GM23338 (cell line): ENCODE measurements at regions not wholly inside any gene's neighbourhood (a gene's known extent, or its start where the extent isn't known, plus 50 kb on each side); places are given as distances from the start of the nearest gene placed in this dataset.

Source experiments
- ATAC-seq: fragments of 200-7000 bp; cut with Tn5 transposase; 3 replicates; pipeline ENCODE4 v1.9.1; 2020
- DNase-seq: peaks from one replicate; pipeline ENCODE4 v3.0.0-alpha.2; 2015; ENCODE audit warnings: low spot score
- H2AFZ ChIP-seq: fragments of 200-600 bp; sonication (generic); 2 replicates; pipeline ENCODE4 v1.8.0; 2016; ENCODE audit warnings: antibody characterized with exemption, mild to moderate bottlenecking, moderate library complexity
- H3F3A ChIP-seq: fragments of 200-600 bp; sonication (generic); replicated peaks from 2 replicates; pipeline ENCODE4 v1.8.0; 2017; ENCODE audit warnings: antibody characterized with exemption, mixed run types, low read depth
- H3K27ac ChIP-seq: fragments of 200-600 bp; sonication (generic); 2 replicates; pipeline ENCODE4 v1.6.1; 2016; ENCODE audit warnings: low read depth
- H3K27me3 ChIP-seq: fragments of 200-600 bp; sonication (generic); 2 replicates; pipeline ENCODE4 v1.8.0; 2016; ENCODE audit warnings: mild to moderate bottlenecking, mixed run types, moderate library complexity; ENCODE audit not compliant: insufficient read depth
- H3K36me3 ChIP-seq: fragments of 200-600 bp; sonication (generic); 2 replicates; pipeline ENCODE4 v1.8.0; 2016; ENCODE audit warnings: mild to moderate bottlenecking; ENCODE audit not compliant: insufficient read depth
- H3K4me1 ChIP-seq: fragments of 200-600 bp; sonication (generic); 2 replicates; pipeline ENCODE4 v1.8.0; 2016; ENCODE audit warnings: mild to moderate bottlenecking, moderate library complexity; ENCODE audit not compliant: insufficient read depth
- H3K4me2 ChIP-seq: fragments of 200-600 bp; sonication (generic); 2 replicates; pipeline ENCODE4 v1.7.1; 2017; ENCODE audit warnings: mixed run types
- H3K4me3 ChIP-seq: fragments of 200-600 bp; sonication (generic); 2 replicates; pipeline ENCODE4 v1.6.1; 2016; ENCODE audit warnings: mixed run types
- H3K79me2 ChIP-seq: fragments of 200-600 bp; sonication (generic); replicated peaks from 2 replicates; pipeline ENCODE4 v1.8.0; 2017; ENCODE audit warnings: mild to moderate bottlenecking; ENCODE audit not compliant: insufficient read depth
- H3K9me2 ChIP-seq: fragments of 200-600 bp; sonication (generic); 2 replicates; pipeline ENCODE4 v1.8.0; 2017; ENCODE audit not compliant: insufficient read depth
- H4K20me1 ChIP-seq: fragments of 200-600 bp; sonication (generic); replicated peaks from 2 replicates; pipeline ENCODE4 v1.8.0; 2017; ENCODE audit warnings: mild to moderate bottlenecking; ENCODE audit not compliant: insufficient read depth
- H3K27ac Mint-ChIP-seq: 2 replicates; pipeline ENCODE4 v1.8.0; 2020; ENCODE audit warnings: inconsistent platforms, mild to moderate bottlenecking, moderate library complexity, mixed read lengths
- H3K27me3 Mint-ChIP-seq: 3 replicates; pipeline ENCODE4 v1.8.0; 2022; ENCODE audit warnings: low read depth, mild to moderate bottlenecking, moderate library complexity, mixed read lengths, inconsistent platforms; ENCODE audit not compliant: insufficient read depth, poor library complexity
- H3K36me3 Mint-ChIP-seq: 3 replicates; pipeline ENCODE4 v1.8.0; 2021; ENCODE audit warnings: low read depth, mild to moderate bottlenecking, inconsistent platforms, moderate library complexity, mixed read lengths
- H3K4me1 Mint-ChIP-seq: 3 replicates; pipeline ENCODE4 v1.8.0; 2020; ENCODE audit warnings: mild to moderate bottlenecking, inconsistent platforms, mixed read lengths
- H3K4me3 Mint-ChIP-seq: 3 replicates; pipeline ENCODE4 v1.8.0; 2021; ENCODE audit warnings: moderate library complexity, mild to moderate bottlenecking, inconsistent platforms, mixed read lengths
- H3K9me3 Mint-ChIP-seq: 3 replicates; pipeline ENCODE4 v1.8.0; 2020; ENCODE audit warnings: moderate library complexity, mild to moderate bottlenecking, inconsistent platforms, mixed read lengths
- CREB1 ChIP-seq: fragments of 250-450 bp; sonication (Bioruptor Pico); IDR thresholded peaks from 2 replicates; pipeline ENCODE4 v1.5.0; 2020; ENCODE audit warnings: low read depth, mild to moderate bottlenecking, moderate library complexity
- EZH2 ChIP-seq: fragments of 200-600 bp; sonication (generic); IDR thresholded peaks from one replicate; pipeline ENCODE4 v1.8.0; 2017; ENCODE audit warnings: antibody characterized with exemption, mild to moderate bottlenecking, low read depth; ENCODE audit not compliant: unreplicated experiment
- EZH2phosphoT487 ChIP-seq: fragments of 200-600 bp; sonication (generic); IDR thresholded peaks from one replicate; pipeline ENCODE4 v1.8.1; 2018; ENCODE audit warnings: antibody characterized with exemption; ENCODE audit not compliant: unreplicated experiment
- JUNB ChIP-seq: IDR thresholded peaks from one replicate; pipeline ENCODE4 v1.6.1; 2016; ENCODE audit warnings: antibody characterized with exemption; ENCODE audit not compliant: unreplicated experiment
- NANOG ChIP-seq: IDR thresholded peaks from 2 replicates; pipeline ENCODE4 v1.6.1; 2016; ENCODE audit warnings: antibody characterized with exemption, borderline replicate concordance
- POLR2AphosphoS5 ChIP-seq: IDR thresholded peaks from 2 replicates; pipeline ENCODE4 v1.6.1; 2016; ENCODE audit warnings: antibody characterized with exemption, low read depth
- REST ChIP-seq: IDR thresholded peaks from one replicate; pipeline ENCODE4 v1.6.1; 2018; ENCODE audit warnings: antibody characterized with exemption; ENCODE audit not compliant: unreplicated experiment
- STAT1 ChIP-seq: IDR thresholded peaks from one replicate; pipeline ENCODE4 v1.6.1; 2016; ENCODE audit warnings: antibody characterized with exemption; ENCODE audit not compliant: unreplicated experiment
- ZNF114 ChIP-seq: fragments of 250-450 bp; sonication (Bioruptor Pico); IDR thresholded peaks from 2 replicates; pipeline ENCODE4 v1.5.0; 2020; ENCODE audit warnings: mild to moderate bottlenecking, moderate library complexity
- ZNF331 ChIP-seq: fragments of 250-450 bp; sonication (Bioruptor Pico); IDR thresholded peaks from 2 replicates; pipeline ENCODE4 v1.5.0; 2020; ENCODE audit warnings: low read depth, mild to moderate bottlenecking, moderate library complexity
- ZNF462 ChIP-seq: fragments of 250-450 bp; sonication (Bioruptor Pico); IDR thresholded peaks from 2 replicates; pipeline ENCODE4 v1.5.0; 2020; ENCODE audit warnings: mild to moderate bottlenecking, moderate library complexity
- TF ChIP-seq, protein P1 (sequence below), 2 experiments: fragments of 200-600 bp in 1 of 2; sonication (generic) in 1 of 2; conservative IDR thresholded peaks; 2 replicates each; pipeline versions ENCODE4 v1.5.1 to v1.6.1; 2016 to 2017; ENCODE audit warnings: antibody characterized with exemption in 2 of 2, low read depth in 2 of 2, mild to moderate bottlenecking in 2 of 2, moderate library complexity in 1 of 2
- TF ChIP-seq, protein P2 (sequence below): IDR thresholded peaks from 2 replicates; pipeline ENCODE4 v1.6.1; 2016; ENCODE audit warnings: antibody characterized with exemption

- Histone ChIP-seq H4K20me1 (no peaks in the 10 kb centered on the region), H2AFZ (no peak overlapping the region), H3K27ac (no peak overlapping the region), H3K36me3 (no peaks in the 10 kb centered on the region), H3F3A (no peaks in the 10 kb centered on the region), H3K79me2 (no peaks in the 10 kb centered on the region), H3K9me2 (no peaks in the 10 kb centered on the region), H3K4me3 (no peak overlapping the region), H3K4me1 (no peaks in the 10 kb centered on the region), H3K27me3 (no peaks in the 10 kb centered on the region), H3K4me2 (no peak overlapping the region)
- no peak for ATAC-seq
- TF ChIP-seq ZNF462 (CRISPR knock-in tag) (no peak), EZH2phosphoT487 (no peak), CREB1 (CRISPR knock-in tag) (no peak), REST (no peak), ZNF331 (CRISPR knock-in tag) (no peak), POLR2AphosphoS5 (no peak), ZNF114 (no peak), JUNB (no peak), STAT1 (no peak), NANOG (no peak), EZH2 (no peak)
- TF ChIP-seq, protein P1, sequence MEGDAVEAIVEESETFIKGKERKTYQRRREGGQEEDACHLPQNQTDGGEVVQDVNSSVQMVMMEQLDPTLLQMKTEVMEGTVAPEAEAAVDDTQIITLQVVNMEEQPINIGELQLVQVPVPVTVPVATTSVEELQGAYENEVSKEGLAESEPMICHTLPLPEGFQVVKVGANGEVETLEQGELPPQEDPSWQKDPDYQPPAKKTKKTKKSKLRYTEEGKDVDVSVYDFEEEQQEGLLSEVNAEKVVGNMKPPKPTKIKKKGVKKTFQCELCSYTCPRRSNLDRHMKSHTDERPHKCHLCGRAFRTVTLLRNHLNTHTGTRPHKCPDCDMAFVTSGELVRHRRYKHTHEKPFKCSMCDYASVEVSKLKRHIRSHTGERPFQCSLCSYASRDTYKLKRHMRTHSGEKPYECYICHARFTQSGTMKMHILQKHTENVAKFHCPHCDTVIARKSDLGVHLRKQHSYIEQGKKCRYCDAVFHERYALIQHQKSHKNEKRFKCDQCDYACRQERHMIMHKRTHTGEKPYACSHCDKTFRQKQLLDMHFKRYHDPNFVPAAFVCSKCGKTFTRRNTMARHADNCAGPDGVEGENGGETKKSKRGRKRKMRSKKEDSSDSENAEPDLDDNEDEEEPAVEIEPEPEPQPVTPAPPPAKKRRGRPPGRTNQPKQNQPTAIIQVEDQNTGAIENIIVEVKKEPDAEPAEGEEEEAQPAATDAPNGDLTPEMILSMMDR (conservative IDR thresholded peaks at IDR 0.05; ENCODE audit: low read depth in 2 of 2) = no peak
- TF ChIP-seq, protein P2, sequence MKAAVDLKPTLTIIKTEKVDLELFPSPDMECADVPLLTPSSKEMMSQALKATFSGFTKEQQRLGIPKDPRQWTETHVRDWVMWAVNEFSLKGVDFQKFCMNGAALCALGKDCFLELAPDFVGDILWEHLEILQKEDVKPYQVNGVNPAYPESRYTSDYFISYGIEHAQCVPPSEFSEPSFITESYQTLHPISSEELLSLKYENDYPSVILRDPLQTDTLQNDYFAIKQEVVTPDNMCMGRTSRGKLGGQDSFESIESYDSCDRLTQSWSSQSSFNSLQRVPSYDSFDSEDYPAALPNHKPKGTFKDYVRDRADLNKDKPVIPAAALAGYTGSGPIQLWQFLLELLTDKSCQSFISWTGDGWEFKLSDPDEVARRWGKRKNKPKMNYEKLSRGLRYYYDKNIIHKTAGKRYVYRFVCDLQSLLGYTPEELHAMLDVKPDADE = no peak
- Mint-ChIP-seq H3K27ac (no peak overlapping the region), H3K4me1 (peaks cover 9% of the 10 kb centered on the region; the same call in 2 of the 3 replicates), H3K36me3 (no peaks in the 10 kb centered on the region), H3K4me3 (no peak overlapping the region; the same call in 2 of the 3 replicates), H3K9me3 (peaks cover 7% of the 10 kb centered on the region), H3K27me3 (no peaks in the 10 kb centered on the region)
- DNase-seq = no peak
Observed at GRCh38 chr5:148941810-148942209, 115.4 kb downstream of the ADRB2 start.
